AG04449 (cell line): ENCODE measurements at regions not wholly inside any gene's neighbourhood (a gene's known extent, or its start where the extent isn't known, plus 50 kb on each side); places are given as distances from the start of the nearest gene placed in this dataset.

Experiments
- CTCF ChIA-PET: fragments of 350-600 bp; formaldehyde crosslinking; extraction: SDS; loops from one replicate; lab custom pipeline; 2021; ENCODE audit warnings: antibody characterized with exemption; lab: Yijun Ruan, JAX
- POLR2A ChIA-PET: fragments of 400-600, 350-600 bp; formaldehyde crosslinking; extraction: SDS; loops from one replicate; lab custom pipeline; 2020; ENCODE audit warnings: antibody characterized with exemption, inconsistent platforms; lab: Yijun Ruan, JAX
- DNase-seq: peaks from one replicate; pipeline ENCODE4 v3.0.0-alpha.2; 2010; ENCODE audit warnings: low read depth, low spot score
- H3K4me3 ChIP-seq: 2 replicates; pipeline ENCODE4 v1.5.1; 2011; ENCODE audit warnings: low read depth, mild to moderate bottlenecking, control low read depth, low read length
- CTCF ChIP-seq: IDR thresholded peaks from one replicate; pipeline ENCODE4 v1.5.1; 2011; ENCODE audit warnings: mild to moderate bottlenecking, moderate library complexity, low read length, control low read depth, inconsistent platforms; ENCODE audit not compliant: insufficient read depth; ENCODE audit errors: missing control alignments

DNA sequence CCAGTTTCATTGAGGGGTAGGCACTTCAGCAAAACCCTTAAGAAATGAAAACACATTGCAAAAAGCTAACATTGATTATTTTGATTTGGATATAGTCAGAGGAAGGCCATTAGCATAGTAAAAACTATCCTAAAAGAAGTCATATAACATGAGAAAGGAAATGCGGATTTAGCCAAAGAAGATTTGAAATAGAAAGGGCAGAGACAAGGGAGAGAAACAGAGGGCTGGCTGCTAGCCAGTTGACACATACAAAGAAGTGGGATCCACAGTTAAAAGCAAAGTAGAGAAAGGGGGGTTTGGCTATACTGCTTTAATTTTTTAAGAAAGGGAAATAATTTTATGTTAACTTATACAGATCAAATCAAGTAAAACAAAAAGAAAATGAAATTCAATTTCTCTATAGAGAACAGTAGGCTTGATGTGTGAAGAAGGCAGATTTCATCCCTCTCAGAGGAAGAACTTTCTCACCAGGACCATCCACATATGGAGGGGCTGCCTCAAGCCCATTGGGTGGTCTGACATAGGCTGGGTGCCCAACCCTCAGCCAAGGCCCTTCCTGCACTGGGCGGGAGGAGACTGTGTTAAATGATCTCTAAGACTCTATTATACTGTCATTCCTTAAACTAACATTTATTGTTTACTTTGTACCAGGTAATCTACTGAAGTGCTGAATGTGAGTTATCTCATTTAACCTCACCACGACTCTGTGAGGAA, 420.3 kb downstream of the CCDC91 start:
- ChIA-PET POLR2A (no interaction called here), CTCF (no interaction called here)
- TF ChIP-seq CTCF: no peak
- no peak overlapping the region for H3K4me3 ChIP-seq
- no peak for DNase-seq

GRCh38 chr12:28611115-28611435, 420.8 kb downstream of the CCDC91 start:
- H3K4me3 ChIP-seq: no peak overlapping the region
- ChIA-PET POLR2A (no interaction called here), CTCF (no interaction called here)
- DNase-seq: peak; percentile 71
- TF ChIP-seq CTCF: no peak

DNA sequence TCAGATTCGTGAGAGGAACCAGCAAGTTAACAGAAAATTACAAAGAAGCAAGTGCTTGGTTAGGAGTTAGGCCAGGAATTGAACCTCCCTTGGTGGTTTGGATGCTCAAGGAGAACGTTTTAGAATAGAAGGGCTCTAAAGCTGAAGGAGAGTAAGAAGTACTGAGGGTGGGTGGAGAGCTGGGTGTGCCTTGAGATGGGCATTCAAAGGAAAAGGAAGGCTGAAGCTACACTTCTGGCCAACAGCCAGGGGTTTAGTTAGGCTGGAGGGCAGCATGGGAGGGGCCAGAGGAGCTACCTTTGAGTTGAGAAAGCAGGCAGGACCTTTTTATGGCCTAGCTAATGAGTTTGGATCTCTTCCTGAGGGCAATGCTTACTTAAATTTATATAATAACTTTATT, 421.2 kb downstream of the CCDC91 start:
- ChIA-PET CTCF (no interaction called here), POLR2A (no interaction called here)
- no peak for TF ChIP-seq CTCF
- no peak overlapping the region for H3K4me3 ChIP-seq
- no peak for DNase-seq

GRCh38 chr12:28618171-28618570, 427.9 kb downstream of the CCDC91 start:
- TF ChIP-seq CTCF: no peak
- H3K4me3 ChIP-seq: no peak overlapping the region
- POLR2A ChIA-PET: interaction anchor here (0.6 kb wide), 1 partner anchor 82 kb away, joined by 3 read pairs; no protein-coding TSS in a partner anchor
- CTCF ChIA-PET: interaction anchor here (0.7 kb wide), 1 partner anchor 16 kb away, joined by 3 read pairs; no protein-coding TSS in a partner anchor
- DNase-seq: no peak

DNA sequence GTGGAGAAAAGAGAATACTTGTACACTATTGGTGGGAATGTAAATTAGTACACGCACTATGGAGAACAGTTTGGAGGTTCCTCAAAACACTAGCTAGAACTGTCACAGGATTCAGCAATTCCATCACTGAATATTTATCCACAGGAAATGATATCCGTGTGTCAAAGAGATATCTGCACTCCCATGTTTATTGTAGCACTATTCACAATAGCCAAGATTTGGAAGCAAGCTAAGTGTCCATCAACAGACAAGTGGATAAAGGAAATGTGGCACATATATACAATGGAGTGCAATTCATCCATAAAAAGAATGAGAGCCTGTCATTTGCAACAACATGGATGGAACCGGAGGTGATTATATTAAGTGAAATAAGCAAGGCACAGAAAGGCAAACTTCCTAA, 428.5 kb downstream of the CCDC91 start:
- no peak for TF ChIP-seq CTCF
- ChIA-PET CTCF (interaction anchor here (0.7 kb wide), 1 partner anchor 17 kb away, joined by 3 read pairs; no protein-coding TSS in a partner anchor), POLR2A (interaction anchor here (0.6 kb wide), 1 partner anchor 83 kb away, joined by 3 read pairs; no protein-coding TSS in a partner anchor)
- no peak overlapping the region for H3K4me3 ChIP-seq
- no peak for DNase-seq

GRCh38 chr12:28620281-28620680, 430.0 kb downstream of the CCDC91 start:
- ChIA-PET CTCF (no interaction called here), POLR2A (no interaction called here)
- no peak for DNase-seq
- no peak for TF ChIP-seq CTCF
- no peak overlapping the region for H3K4me3 ChIP-seq
